T47D (cell line): ENCODE measurements at regions not wholly inside any gene's neighbourhood (a gene's known extent, or its start where the extent isn't known, plus 50 kb on each side); places are given as distances from the start of the nearest gene placed in this dataset.

Source experiments
- DNase-seq, 2 experiments: peaks; one replicate each; pipeline versions ENCODE4 v3.0.0 to v3.0.0-alpha.2; 2011 to 2012; ENCODE audit warnings: low read depth in 1 of 2, low spot score in 1 of 2
- JUND ChIP-seq: IDR thresholded peaks from 2 replicates; pipeline ENCODE4 v1.6.1; 2012; ENCODE audit warnings: low read depth
- in situ Hi-C: cut with HindIII; loops from 2 replicates; pipeline ENCODE4 v1.10.0; 2016; ENCODE audit warnings: low sequenced_read_pairs, low pct_unique_long_range_greater_than_20kb

- TF ChIP-seq JUND: no peak
- peak in 1 of 2 experiments; percentile 71 for DNase-seq
- in situ Hi-C loops: no loop called here
These were observed 82.4 kb downstream of the KLF6 start for GRCh38 chr10:3702569-3702968.

- TF ChIP-seq JUND: no peak
- in situ Hi-C loops: no loop called here
These were observed 82.9 kb downstream of the KLF6 start for GRCh38 chr10:3702056-3702546.

GRCh38 chr10:3701491-3701890, 83.5 kb downstream of the KLF6 start:
- no peak for DNase-seq
- in situ Hi-C loops: no loop called here
- no peak for TF ChIP-seq JUND

More at GRCh38 chr10:3702056-3702546, 82.9 kb downstream of the KLF6 start:
- DNase-seq: no peak

- no peak for DNase-seq
- TF ChIP-seq JUND: no peak
- in situ Hi-C loops: no loop called here
These were observed 84.4 kb downstream of the KLF6 start for GRCh38 chr10:3700531-3701076.

GRCh38 chr10:3699916-3700315, 85.1 kb downstream of the KLF6 start:
- peak in 1 of 2 experiments; percentile 36 for DNase-seq
- TF ChIP-seq JUND: no peak
- in situ Hi-C loops: no loop called here

GRCh38 chr10:3698312-3698711, 86.7 kb downstream of the KLF6 start:
- in situ Hi-C loops: no loop called here
- no peak for DNase-seq
- TF ChIP-seq JUND: no peak

- TF ChIP-seq JUND: no peak
- DNase-seq: no peak
- in situ Hi-C loops: no loop called here
These were observed 91.3 kb downstream of the KLF6 start for GRCh38 chr10:3693698-3694080.

- in situ Hi-C loops: no loop called here
- DNase-seq: no peak
- TF ChIP-seq JUND: no peak
These were observed 91.8 kb downstream of the KLF6 start for GRCh38 chr10:3693022-3693697.

GRCh38 chr10:3692387-3692999, 92.5 kb downstream of the KLF6 start:
- no peak for TF ChIP-seq JUND
- in situ Hi-C loops: no loop called here
- DNase-seq: no peak

- no peak for TF ChIP-seq JUND
- peak in 1 of 2 experiments; percentile 39 for DNase-seq
- in situ Hi-C loops: no loop called here
These were observed 93.5 kb downstream of the KLF6 start for GRCh38 chr10:3691482-3691881.

GRCh38 chr10:3689871-3690510, 95.0 kb downstream of the KLF6 start:
- no peak for DNase-seq

GRCh38 chr10:3687510-3688081, 97.4 kb downstream of the KLF6 start:
- DNase-seq: no peak
- TF ChIP-seq JUND: no peak
- in situ Hi-C loops: no loop called here

More at GRCh38 chr10:3689871-3690510, 95.0 kb downstream of the KLF6 start:
- TF ChIP-seq JUND: no peak
- in situ Hi-C loops: no loop called here
